ENCODE measurements at regions not wholly inside any gene's neighbourhood (a gene's known extent, or its start where the extent isn't known, plus 50 kb on each side); places are given as distances from the start of the nearest gene placed in this dataset.

GRCh38 chr1:5098981-5099385 lies 444.6 kb downstream of the AJAP1 start:
- POLR2A ChIA-PET, result no interaction called here
- ATAC-seq (ENCODE audit: low read depth) (no peak), DNase-seq (no peak)
- Histone ChIP-seq H3K36me3 (replicated peaks in 1 of 2; ENCODE audit: control extremely low read depth in 1 of 2, control insufficient read depth in 1 of 2, extremely low read depth in 1 of 2, insufficient read depth in 2 of 2, low read length in 1 of 2) (no peaks in the 10 kb centered on the region), H2AFZ (ENCODE audit: insufficient read depth, low read depth, low read length, poor library complexity, severe bottlenecking) (no peak overlapping the region), H3K4me2 (replicated peaks; ENCODE audit: low read depth, low read length, poor library complexity, severe bottlenecking) (no peak overlapping the region), H3K4me3 (ENCODE audit: control extremely low read depth in 1 of 5, extremely low read depth in 1 of 5, insufficient read depth in 1 of 5, low read depth in 2 of 5, low read length in 4 of 5) (no peak overlapping the region), H3K27me3 (replicated peaks in 1 of 4; ENCODE audit: control extremely low read depth in 1 of 4, control insufficient read depth in 3 of 4, insufficient read depth in 4 of 4, low read length in 3 of 4) (no peaks in the 10 kb centered on the region), H3K79me2 (ENCODE audit: control insufficient read depth, insufficient read depth, low read length) (no peaks in the 10 kb centered on the region), H3K9me3 (ENCODE audit: control extremely low read depth in 1 of 3, control insufficient read depth in 2 of 3, insufficient read depth in 1 of 3, low read length in 2 of 3) (peaks cover 0 to 1% (median under 1%) of the 10 kb centered on the region in 3 donors), H3K4me1 (ENCODE audit: control insufficient read depth in 2 of 2, insufficient read depth in 2 of 2, low read length in 2 of 2) (no peaks in the 10 kb centered on the region), H4K20me1 (ENCODE audit: control insufficient read depth, insufficient read depth, low read length, poor library complexity, severe bottlenecking) (no peaks in the 10 kb centered on the region), H3K9ac (ENCODE audit: low read length) (no peak overlapping the region), H3K27ac (ENCODE audit: low read length in 2 of 2) (no peak overlapping the region)
- Mint-ChIP-seq H3K4me1 (no peaks in the 10 kb centered on the region), H3K27ac (no peak overlapping the region), H3K4me3 (no peak overlapping the region), H3K27me3 (no peaks in the 10 kb centered on the region), H3K9me3 (ENCODE audit: insufficient read depth) (peaks cover 7% of the 10 kb centered on the region)
- CTCF ChIA-PET, result no interaction called here
- 78% methylated on average over 3 of the region's 5 CpGs for WGBS (ENCODE audit: insufficient coverage)
- intact Hi-C loops (cut with micrococcal nuclease), result no loop called here
- TF ChIP-seq CTCF (IDR thresholded peaks at IDR 0.05) (no peak), EZH2 (IDR thresholded peaks at IDR 0.05; ENCODE audit: borderline replicate concordance, insufficient read depth, low read depth, low read length, poor library complexity, severe bottlenecking) (no peak)

- WGBS (ENCODE audit: insufficient coverage), result no CpG with 5 or more reads among the region's 1 CpG
- Mint-ChIP-seq H3K9me3 (ENCODE audit: insufficient read depth) (peaks cover 6% of the 10 kb centered on the region), H3K27ac (no peak overlapping the region), H3K4me1 (no peaks in the 10 kb centered on the region), H3K27me3 (no peaks in the 10 kb centered on the region), H3K4me3 (no peak overlapping the region)
- ATAC-seq (ENCODE audit: low read depth) (no peak), DNase-seq (no peak)
- no peak overlapping the region for H3K27ac ChIP-seq (ENCODE audit: low read length in 2 of 2)
- H3K4me1 ChIP-seq (ENCODE audit: control insufficient read depth in 2 of 2, insufficient read depth in 2 of 2, low read length in 2 of 2), result no peaks in the 10 kb centered on the region
- TF ChIP-seq CTCF (IDR thresholded peaks at IDR 0.05) (no peak), EZH2 (IDR thresholded peaks at IDR 0.05; ENCODE audit: borderline replicate concordance, insufficient read depth, low read depth, low read length, poor library complexity, severe bottlenecking) (no peak)
- H3K4me2 ChIP-seq (replicated peaks; ENCODE audit: low read depth, low read length, poor library complexity, severe bottlenecking), result no peak overlapping the region
- H4K20me1 ChIP-seq (ENCODE audit: control insufficient read depth, insufficient read depth, low read length, poor library complexity, severe bottlenecking), result no peaks in the 10 kb centered on the region
- no peaks in the 10 kb centered on the region for H3K27me3 ChIP-seq (replicated peaks in 1 of 4; ENCODE audit: control extremely low read depth in 1 of 4, control insufficient read depth in 3 of 4, insufficient read depth in 4 of 4, low read length in 3 of 4)
- ChIA-PET CTCF (no interaction called here), POLR2A (no interaction called here)
- no peaks in the 10 kb centered on the region for H3K79me2 ChIP-seq (ENCODE audit: control insufficient read depth, insufficient read depth, low read length)
- H3K9me3 ChIP-seq (ENCODE audit: control extremely low read depth in 1 of 3, control insufficient read depth in 2 of 3, insufficient read depth in 1 of 3, low read length in 2 of 3), result peaks cover 3 to 4% (median 3%) of the 10 kb centered on the region in 3 donors
- H3K9ac ChIP-seq (ENCODE audit: low read length), result no peak overlapping the region
- H2AFZ ChIP-seq (ENCODE audit: insufficient read depth, low read depth, low read length, poor library complexity, severe bottlenecking), result no peak overlapping the region
- no peaks in the 10 kb centered on the region for H3K36me3 ChIP-seq (replicated peaks in 1 of 2; ENCODE audit: control extremely low read depth in 1 of 2, control insufficient read depth in 1 of 2, extremely low read depth in 1 of 2, insufficient read depth in 2 of 2, low read length in 1 of 2)
- H3K4me3 ChIP-seq (ENCODE audit: control extremely low read depth in 1 of 5, extremely low read depth in 1 of 5, insufficient read depth in 1 of 5, low read depth in 2 of 5, low read length in 4 of 5), result no peak overlapping the region
- intact Hi-C loops (cut with micrococcal nuclease), result no loop called here
These were observed 438.6 kb downstream of the AJAP1 start for GRCh38 chr1:5093042-5093441.
